ENCODE measurements at regions not wholly inside any gene's neighbourhood (a gene's known extent, or its start where the extent isn't known, plus 50 kb on each side); places are given as distances from the start of the nearest gene placed in this dataset.

GRCh38 chr12:18966954-18967353 lies 162.6 kb upstream of the PLEKHA5 start:
- H3K27me3 Mint-ChIP-seq (ENCODE audit: low read depth in 2 of 2), result no peaks in the 10 kb centered on the region
- DNase-seq (no peak), ATAC-seq (no peak)
- Histone ChIP-seq H3K27me3 (ENCODE audit: control insufficient read depth, insufficient read depth, low read length) (no peaks in the 10 kb centered on the region), H3K27ac (ENCODE audit: low read length) (no peak overlapping the region), H3K4me1 (ENCODE audit: control insufficient read depth, insufficient read depth, low read length) (no peaks in the 10 kb centered on the region), H3K36me3 (ENCODE audit: control insufficient read depth, insufficient read depth, low read length) (no peaks in the 10 kb centered on the region), H3K9me3 (ENCODE audit: control insufficient read depth, insufficient read depth, low read length) (no peaks in the 10 kb centered on the region), H3K4me3 (ENCODE audit: low read length) (no peak overlapping the region)
- no peak for TF ChIP-seq CTCF (IDR thresholded peaks at IDR 0.05)
- no peak overlapping the region for H3K27ac Mint-ChIP-seq
- WGBS (ENCODE audit: insufficient coverage), result 93% methylated on average over 3 of the region's 3 CpGs
- H3K4me3 Mint-ChIP-seq, result no peak overlapping the region
- H3K36me3 Mint-ChIP-seq, result no peaks in the 10 kb centered on the region
- H3K9me3 Mint-ChIP-seq, result peaks cover 0 to 2% of the 10 kb centered on the region in 2 donors
- intact Hi-C loops (cut with micrococcal nuclease), result no loop called here
- no peaks in the 10 kb centered on the region for H3K4me1 Mint-ChIP-seq

GRCh38 chr12:18967814-18968213 lies 161.7 kb upstream of the PLEKHA5 start:
- Mint-ChIP-seq H3K4me3 (no peak overlapping the region), H3K9me3 (peaks cover 0 to 2% of the 10 kb centered on the region in 2 donors), H3K27ac (no peak overlapping the region), H3K36me3 (no peaks in the 10 kb centered on the region), H3K27me3 (ENCODE audit: low read depth in 2 of 2) (no peaks in the 10 kb centered on the region), H3K4me1 (no peaks in the 10 kb centered on the region)
- H3K27ac ChIP-seq (ENCODE audit: low read length), result no peak overlapping the region
- H3K36me3 ChIP-seq (ENCODE audit: control insufficient read depth, insufficient read depth, low read length), result no peaks in the 10 kb centered on the region
- DNase-seq (no peak), ATAC-seq (no peak)
- 42% methylated on average over 2 of the region's 3 CpGs for WGBS (ENCODE audit: insufficient coverage)
- H3K9me3 ChIP-seq (ENCODE audit: control insufficient read depth, insufficient read depth, low read length), result no peaks in the 10 kb centered on the region
- no peak for TF ChIP-seq CTCF (IDR thresholded peaks at IDR 0.05)
- H3K27me3 ChIP-seq (ENCODE audit: control insufficient read depth, insufficient read depth, low read length), result no peaks in the 10 kb centered on the region
- intact Hi-C loops (cut with micrococcal nuclease), result no loop called here
- H3K4me1 ChIP-seq (ENCODE audit: control insufficient read depth, insufficient read depth, low read length), result no peaks in the 10 kb centered on the region
- no peak overlapping the region for H3K4me3 ChIP-seq (ENCODE audit: low read length)

- H3K27me3 ChIP-seq (ENCODE audit: control insufficient read depth, insufficient read depth, low read length), result no peaks in the 10 kb centered on the region
- no peak overlapping the region for H3K4me3 ChIP-seq (ENCODE audit: low read length)
- no peak for ATAC-seq
- Mint-ChIP-seq H3K36me3 (no peaks in the 10 kb centered on the region), H3K4me3 (no peak overlapping the region), H3K4me1 (no peaks in the 10 kb centered on the region), H3K9me3 (no peaks in the 10 kb centered on the region), H3K27ac (no peak overlapping the region), H3K27me3 (ENCODE audit: low read depth in 2 of 2) (no peaks in the 10 kb centered on the region)
- no peaks in the 10 kb centered on the region for H3K4me1 ChIP-seq (ENCODE audit: control insufficient read depth, insufficient read depth, low read length)
- 82% methylated on average over 3 of the region's 5 CpGs for WGBS (ENCODE audit: insufficient coverage)
- intact Hi-C loops (cut with micrococcal nuclease), result no loop called here
- no peak overlapping the region for H3K27ac ChIP-seq (ENCODE audit: low read length)
- TF ChIP-seq CTCF (IDR thresholded peaks at IDR 0.05), result no peak
- no peak for DNase-seq
- H3K9me3 ChIP-seq (ENCODE audit: control insufficient read depth, insufficient read depth, low read length), result no peaks in the 10 kb centered on the region
- no peaks in the 10 kb centered on the region for H3K36me3 ChIP-seq (ENCODE audit: control insufficient read depth, insufficient read depth, low read length)
Observed at GRCh38 chr12:18969512-18969911, 160.0 kb upstream of the PLEKHA5 start.

DNA sequence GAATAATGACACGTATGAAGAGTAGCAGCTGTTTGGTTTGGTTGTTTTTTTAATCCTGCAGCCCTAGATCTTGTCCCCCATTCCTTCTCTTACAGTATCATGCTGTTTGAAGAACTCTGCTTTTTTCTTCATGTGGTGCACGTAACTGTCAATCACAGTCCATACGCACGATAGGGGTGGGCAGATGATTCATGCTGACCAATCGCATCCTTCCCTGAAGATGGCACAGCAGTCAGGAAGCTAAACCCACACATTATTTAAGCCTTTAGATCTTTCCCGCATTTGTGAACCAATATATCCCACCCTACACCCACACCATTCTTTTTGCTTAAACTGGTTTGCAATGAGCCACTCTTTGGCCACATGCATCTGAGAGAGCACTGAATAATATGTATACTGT lies 158.9 kb upstream of the PLEKHA5 start:
- H3K27me3 ChIP-seq (ENCODE audit: control insufficient read depth, insufficient read depth, low read length), result no peaks in the 10 kb centered on the region
- H3K9me3 ChIP-seq (ENCODE audit: control insufficient read depth, insufficient read depth, low read length), result no peaks in the 10 kb centered on the region
- H3K9me3 Mint-ChIP-seq, result no peaks in the 10 kb centered on the region
- H3K36me3 Mint-ChIP-seq, result no peaks in the 10 kb centered on the region
- ATAC-seq (no peak), DNase-seq (no peak)
- no peaks in the 10 kb centered on the region for H3K36me3 ChIP-seq (ENCODE audit: control insufficient read depth, insufficient read depth, low read length)
- TF ChIP-seq CTCF (IDR thresholded peaks at IDR 0.05), result no peak
- no peak overlapping the region for H3K27ac Mint-ChIP-seq
- 97% methylated on average over 5 of the region's 6 CpGs for WGBS (ENCODE audit: insufficient coverage)
- no peak overlapping the region for H3K27ac ChIP-seq (ENCODE audit: low read length)
- H3K4me1 ChIP-seq (ENCODE audit: control insufficient read depth, insufficient read depth, low read length), result no peaks in the 10 kb centered on the region
- H3K4me3 ChIP-seq (ENCODE audit: low read length), result no peak overlapping the region
- H3K27me3 Mint-ChIP-seq (ENCODE audit: low read depth in 2 of 2), result no peaks in the 10 kb centered on the region
- intact Hi-C loops (cut with micrococcal nuclease), result no loop called here
- no peak overlapping the region for H3K4me3 Mint-ChIP-seq
- H3K4me1 Mint-ChIP-seq, result no peaks in the 10 kb centered on the region

Data from natural killer cell (primary cell).